ENCODE measurements at regions not wholly inside any gene's neighbourhood (a gene's known extent, or its start where the extent isn't known, plus 50 kb on each side); places are given as distances from the start of the nearest gene placed in this dataset.

DNA sequence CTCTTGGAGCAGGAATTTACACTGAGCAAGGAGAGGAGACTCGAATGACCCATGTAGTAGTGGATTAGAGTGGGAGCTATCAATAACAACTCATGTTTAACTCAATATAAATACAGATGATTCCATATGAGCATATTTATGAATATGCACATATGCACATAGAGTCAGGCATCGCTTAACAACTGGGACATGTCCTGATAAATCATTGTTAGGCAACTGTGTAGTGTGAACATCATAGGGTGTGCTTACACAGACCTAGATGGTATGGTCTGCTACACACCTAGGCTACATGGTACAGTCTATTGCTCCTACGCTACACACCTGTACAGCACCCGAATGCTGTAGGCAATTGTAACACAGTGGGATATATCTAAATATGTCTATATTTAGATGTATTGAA is 75.9 kb upstream of the RALGAPA2 start:
- TF ChIP-seq, protein P1, sequence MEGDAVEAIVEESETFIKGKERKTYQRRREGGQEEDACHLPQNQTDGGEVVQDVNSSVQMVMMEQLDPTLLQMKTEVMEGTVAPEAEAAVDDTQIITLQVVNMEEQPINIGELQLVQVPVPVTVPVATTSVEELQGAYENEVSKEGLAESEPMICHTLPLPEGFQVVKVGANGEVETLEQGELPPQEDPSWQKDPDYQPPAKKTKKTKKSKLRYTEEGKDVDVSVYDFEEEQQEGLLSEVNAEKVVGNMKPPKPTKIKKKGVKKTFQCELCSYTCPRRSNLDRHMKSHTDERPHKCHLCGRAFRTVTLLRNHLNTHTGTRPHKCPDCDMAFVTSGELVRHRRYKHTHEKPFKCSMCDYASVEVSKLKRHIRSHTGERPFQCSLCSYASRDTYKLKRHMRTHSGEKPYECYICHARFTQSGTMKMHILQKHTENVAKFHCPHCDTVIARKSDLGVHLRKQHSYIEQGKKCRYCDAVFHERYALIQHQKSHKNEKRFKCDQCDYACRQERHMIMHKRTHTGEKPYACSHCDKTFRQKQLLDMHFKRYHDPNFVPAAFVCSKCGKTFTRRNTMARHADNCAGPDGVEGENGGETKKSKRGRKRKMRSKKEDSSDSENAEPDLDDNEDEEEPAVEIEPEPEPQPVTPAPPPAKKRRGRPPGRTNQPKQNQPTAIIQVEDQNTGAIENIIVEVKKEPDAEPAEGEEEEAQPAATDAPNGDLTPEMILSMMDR (IDR thresholded peaks at IDR 0.05), result no peak
- TF ChIP-seq POLR2A (IDR thresholded peaks at IDR 0.05), result no peak
